GM10248 (cell line): ENCODE measurements at regions not wholly inside any gene's neighbourhood (a gene's known extent, or its start where the extent isn't known, plus 50 kb on each side); places are given as distances from the start of the nearest gene placed in this dataset.

Experiments used
- CTCF ChIA-PET: fragments of 300-600 bp; sonication (Branson Sonifier 250); formaldehyde crosslinking; extraction: SDS; loops from one replicate; lab custom pipeline; 2021; ENCODE audit warnings: antibody characterized with exemption; lab: Yijun Ruan, JAX
- POLR2A ChIA-PET: fragments of 350-650 bp; sonication (Branson Sonifier 250); formaldehyde crosslinking; extraction: SDS; loops from one replicate; lab custom pipeline; 2020; ENCODE audit warnings: antibody characterized with exemption; lab: Yijun Ruan, JAX
- DNase-seq: peaks from one replicate; pipeline ENCODE4 v3.0.0; 2012; ENCODE audit errors: extremely low spot score
- CTCF ChIP-seq: IDR thresholded peaks from 2 replicates; pipeline ENCODE4 v1.5.1; 2012; ENCODE audit warnings: mild to moderate bottlenecking, low read depth; ENCODE audit errors: extremely low read depth, missing control alignments, control extremely low read depth

GRCh38 chr4:125985856-125986255 lies 671.1 kb downstream of the FAT4 start:
- POLR2A ChIA-PET = no interaction called here
- no peak for TF ChIP-seq CTCF
- DNase-seq = no peak
- CTCF ChIA-PET = no interaction called here

GRCh38 chr4:125986307-125986706 lies 671.6 kb downstream of the FAT4 start:
- TF ChIP-seq CTCF = no peak
- POLR2A ChIA-PET = no interaction called here
- CTCF ChIA-PET = no interaction called here
- no peak for DNase-seq

- DNase-seq = no peak
- POLR2A ChIA-PET = no interaction called here
- no peak for TF ChIP-seq CTCF
- CTCF ChIA-PET = no interaction called here
Measured at GRCh38 chr4:125988464-125988863, 673.7 kb downstream of the FAT4 start.

GRCh38 chr4:125991398-125991797 lies 676.6 kb downstream of the FAT4 start:
- DNase-seq = no peak
- CTCF ChIA-PET = no interaction called here
- TF ChIP-seq CTCF = no peak
- POLR2A ChIA-PET = no interaction called here

- no peak for DNase-seq
- ChIA-PET POLR2A (no interaction called here), CTCF (no interaction called here)
- TF ChIP-seq CTCF = no peak
Measured at GRCh38 chr4:125992891-125993290, 678.1 kb downstream of the FAT4 start.

- ChIA-PET CTCF (no interaction called here), POLR2A (no interaction called here)
- no peak for TF ChIP-seq CTCF
- DNase-seq = no peak
Measured at GRCh38 chr4:125994024-125994423, 679.3 kb downstream of the FAT4 start.

- CTCF ChIA-PET = no interaction called here
- TF ChIP-seq CTCF = no peak
- no peak for DNase-seq
- POLR2A ChIA-PET = no interaction called here
Measured at GRCh38 chr4:125994430-125994829, 679.7 kb downstream of the FAT4 start.
